ENCODE measurements at regions not wholly inside any gene's neighbourhood (a gene's known extent, or its start where the extent isn't known, plus 50 kb on each side); places are given as distances from the start of the nearest gene placed in this dataset.

DNA sequence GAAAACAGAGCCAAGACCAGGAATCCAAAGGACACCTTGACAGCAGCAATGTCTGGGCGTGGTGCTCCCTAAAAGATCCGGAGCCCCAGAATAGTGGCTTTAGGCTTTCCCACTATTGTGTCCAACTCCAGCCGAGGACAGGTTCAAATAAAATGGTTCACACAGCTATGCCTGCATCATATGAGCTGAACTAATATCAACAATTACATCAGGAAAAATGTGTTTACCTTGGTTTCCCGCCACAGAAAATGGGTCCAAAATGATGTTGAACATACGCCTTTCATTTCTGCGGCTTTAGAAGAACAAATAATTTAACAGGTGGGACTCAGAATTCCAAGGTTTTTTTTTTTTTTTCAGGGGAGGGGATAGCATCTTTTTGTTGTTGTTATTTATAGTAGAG is 93.6 kb downstream of the OSR1 start:
- no peak for DNase-seq
- TF ChIP-seq, protein P1, sequence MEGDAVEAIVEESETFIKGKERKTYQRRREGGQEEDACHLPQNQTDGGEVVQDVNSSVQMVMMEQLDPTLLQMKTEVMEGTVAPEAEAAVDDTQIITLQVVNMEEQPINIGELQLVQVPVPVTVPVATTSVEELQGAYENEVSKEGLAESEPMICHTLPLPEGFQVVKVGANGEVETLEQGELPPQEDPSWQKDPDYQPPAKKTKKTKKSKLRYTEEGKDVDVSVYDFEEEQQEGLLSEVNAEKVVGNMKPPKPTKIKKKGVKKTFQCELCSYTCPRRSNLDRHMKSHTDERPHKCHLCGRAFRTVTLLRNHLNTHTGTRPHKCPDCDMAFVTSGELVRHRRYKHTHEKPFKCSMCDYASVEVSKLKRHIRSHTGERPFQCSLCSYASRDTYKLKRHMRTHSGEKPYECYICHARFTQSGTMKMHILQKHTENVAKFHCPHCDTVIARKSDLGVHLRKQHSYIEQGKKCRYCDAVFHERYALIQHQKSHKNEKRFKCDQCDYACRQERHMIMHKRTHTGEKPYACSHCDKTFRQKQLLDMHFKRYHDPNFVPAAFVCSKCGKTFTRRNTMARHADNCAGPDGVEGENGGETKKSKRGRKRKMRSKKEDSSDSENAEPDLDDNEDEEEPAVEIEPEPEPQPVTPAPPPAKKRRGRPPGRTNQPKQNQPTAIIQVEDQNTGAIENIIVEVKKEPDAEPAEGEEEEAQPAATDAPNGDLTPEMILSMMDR (IDR thresholded peaks at IDR 0.05), result no peak
- intact Hi-C loops (cut with DNase I; ENCODE audit: low total_unique reads), result no loop called here
- Histone ChIP-seq H3K4me1 (peaks cover 0 to 10% (median 4%) of the 10 kb centered on the region in 4 donors), H3K36me3 (no peaks in the 10 kb centered on the region), H3K9me3 (no peaks in the 10 kb centered on the region), H3K27me3 (no peaks in the 10 kb centered on the region), H3K4me3 (no peak overlapping the region), H3K27ac (no peak overlapping the region)

DNA sequence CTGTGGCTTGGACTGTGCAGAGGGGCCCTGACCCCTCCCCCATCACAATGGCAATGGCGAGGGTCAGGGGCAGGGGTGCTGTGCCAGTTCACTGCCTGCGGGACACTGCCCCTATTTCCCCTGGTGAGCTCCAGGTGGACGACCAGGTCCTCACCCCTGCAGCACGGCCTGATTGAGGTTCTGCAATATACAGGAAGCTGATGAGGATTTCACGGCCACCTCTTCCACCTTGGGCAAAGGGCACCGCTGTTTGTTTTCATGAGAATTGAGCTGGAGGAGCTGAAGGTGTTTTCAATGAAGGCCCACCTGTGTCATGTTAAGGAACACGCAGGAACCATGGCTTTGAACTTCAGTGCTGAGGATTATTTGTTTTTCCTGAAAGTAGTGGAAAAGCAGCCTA is 96.3 kb downstream of the OSR1 start:
- TF ChIP-seq, protein P1 (IDR thresholded peaks at IDR 0.05), result no peak
- peaks cover 0 to 10% (median 4%) of the 10 kb centered on the region in 4 donors for H3K4me1 ChIP-seq
- DNase-seq, result no peak
- H3K27me3 ChIP-seq, result no peaks in the 10 kb centered on the region
- intact Hi-C loops (cut with DNase I; ENCODE audit: low total_unique reads), result no loop called here
- H3K4me3 ChIP-seq, result no peak overlapping the region
- no peak overlapping the region for H3K27ac ChIP-seq
- H3K36me3 ChIP-seq, result no peaks in the 10 kb centered on the region
- H3K9me3 ChIP-seq, result no peaks in the 10 kb centered on the region

DNA sequence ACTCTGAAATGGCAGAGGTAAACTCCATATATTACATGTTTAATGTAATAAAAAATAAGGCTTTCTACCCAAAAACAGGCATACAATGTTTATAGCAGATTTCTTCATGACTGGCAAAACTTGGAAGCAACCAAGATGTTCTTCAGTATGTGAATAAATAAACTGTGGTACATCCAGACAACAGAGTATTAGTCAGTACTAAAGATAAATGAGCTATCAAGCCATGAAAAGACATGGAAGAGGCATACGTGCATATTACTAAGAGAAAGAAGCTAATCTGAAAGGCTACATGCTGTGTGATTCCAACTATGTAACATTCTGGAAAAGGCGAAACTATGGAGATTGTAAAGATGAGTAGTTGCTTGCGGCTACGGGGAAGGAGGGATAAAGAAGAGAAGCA is 97.4 kb downstream of the OSR1 start:
- Histone ChIP-seq H3K4me1 (peaks cover 0 to 10% (median 4%) of the 10 kb centered on the region in 4 donors), H3K36me3 (no peaks in the 10 kb centered on the region), H3K27ac (no peak overlapping the region), H3K9me3 (no peaks in the 10 kb centered on the region), H3K27me3 (no peaks in the 10 kb centered on the region), H3K4me3 (no peak overlapping the region)
- TF ChIP-seq, protein P1 (IDR thresholded peaks at IDR 0.05), result no peak
- intact Hi-C loops (cut with DNase I; ENCODE audit: low total_unique reads), result no loop called here
- no peak for DNase-seq

DNA sequence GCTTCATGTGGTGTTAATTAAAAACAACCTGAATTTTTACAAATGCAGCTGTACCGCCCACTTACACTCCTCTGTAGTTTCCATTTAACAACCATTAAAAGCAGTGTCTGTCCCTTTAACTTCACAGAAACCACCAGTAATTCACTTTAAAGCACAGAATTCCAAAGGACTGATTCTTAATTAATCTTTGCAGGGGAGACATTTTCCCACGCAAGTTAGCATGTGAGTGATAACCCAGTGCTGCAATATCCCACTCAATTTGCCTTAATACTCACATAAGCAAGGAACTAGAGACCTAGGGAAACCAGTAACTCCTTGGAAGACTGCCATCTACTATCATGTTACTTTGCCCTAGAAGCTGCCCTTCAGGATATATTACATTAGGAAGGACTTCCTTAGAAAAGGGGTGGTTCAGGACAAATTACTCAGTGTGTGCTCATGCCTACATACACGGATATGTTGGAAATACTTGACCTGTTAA is 102.3 kb downstream of the OSR1 start:
- no peaks in the 10 kb centered on the region for H3K27me3 ChIP-seq
- H3K36me3 ChIP-seq, result no peaks in the 10 kb centered on the region
- no peak for DNase-seq
- H3K4me1 ChIP-seq, result no peaks in the 10 kb centered on the region
- H3K9me3 ChIP-seq, result no peaks in the 10 kb centered on the region
- intact Hi-C loops (cut with DNase I; ENCODE audit: low total_unique reads), result no loop called here
- no peak overlapping the region for H3K4me3 ChIP-seq
- no peak overlapping the region for H3K27ac ChIP-seq
- TF ChIP-seq, protein P1 (IDR thresholded peaks at IDR 0.05), result no peak

DNA sequence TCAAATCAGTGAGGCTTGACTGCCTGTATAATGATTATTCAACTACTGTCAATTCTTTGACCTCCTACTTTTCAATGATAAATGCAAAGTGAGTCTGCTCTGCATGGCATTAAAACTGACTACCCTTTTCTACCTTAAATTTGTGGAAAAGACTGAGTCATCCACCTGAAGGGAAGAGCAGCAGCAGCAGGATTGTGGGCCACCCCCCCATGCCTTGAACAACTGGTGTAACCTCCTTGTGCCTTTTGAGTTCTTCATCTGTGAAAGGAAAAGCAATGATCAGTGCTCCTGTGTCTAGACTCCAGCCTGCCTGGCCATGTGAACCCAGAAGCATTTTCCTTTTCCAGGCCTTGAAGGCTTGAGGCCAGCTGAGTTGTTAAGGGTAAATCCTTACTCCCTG is 102.9 kb downstream of the OSR1 start:
- TF ChIP-seq, protein P1 (IDR thresholded peaks at IDR 0.05), result no peak
- no peaks in the 10 kb centered on the region for H3K36me3 ChIP-seq
- no peak for DNase-seq
- intact Hi-C loops (cut with DNase I; ENCODE audit: low total_unique reads), result no loop called here
- H3K27ac ChIP-seq, result no peak overlapping the region
- no peaks in the 10 kb centered on the region for H3K9me3 ChIP-seq
- no peaks in the 10 kb centered on the region for H3K4me1 ChIP-seq
- no peaks in the 10 kb centered on the region for H3K27me3 ChIP-seq
- no peak overlapping the region for H3K4me3 ChIP-seq

DNA sequence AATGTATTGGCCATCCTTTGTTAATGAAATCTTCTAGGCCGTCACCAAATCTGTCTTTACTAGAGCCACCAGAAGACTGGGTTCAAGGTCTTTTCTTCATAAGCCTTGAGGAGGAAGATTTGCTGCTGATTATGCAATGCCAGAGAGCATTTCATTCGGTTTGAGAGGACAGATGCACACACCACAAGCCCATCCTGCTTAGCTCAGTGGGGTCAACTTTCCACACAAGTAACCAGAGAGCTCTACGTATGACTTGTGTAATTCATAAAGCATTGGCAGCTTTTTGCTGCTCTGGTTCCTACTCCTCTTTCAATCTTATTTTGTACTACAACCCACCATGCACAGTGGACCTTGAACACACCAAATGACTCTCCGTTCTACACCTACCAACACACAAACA is 106.9 kb downstream of the OSR1 start:
- no peak for DNase-seq
- Histone ChIP-seq H3K27me3 (no peaks in the 10 kb centered on the region), H3K36me3 (no peaks in the 10 kb centered on the region), H3K27ac (no peak overlapping the region), H3K9me3 (no peaks in the 10 kb centered on the region), H3K4me1 (no peaks in the 10 kb centered on the region), H3K4me3 (no peak overlapping the region)
- intact Hi-C loops (cut with DNase I; ENCODE audit: low total_unique reads), result no loop called here
- TF ChIP-seq, protein P1 (IDR thresholded peaks at IDR 0.05), result no peak
